HUES48 (cell line): ENCODE measurements at regions not wholly inside any gene's neighbourhood (a gene's known extent, or its start where the extent isn't known, plus 50 kb on each side); places are given as distances from the start of the nearest gene placed in this dataset.
"Not testable (repeated sequence)": the region's sequence is repeated elsewhere in the genome, so short reads cannot be mapped to it uniquely, and the experiment has no call there.

Experiments used
- H3K27ac ChIP-seq: one replicate; pipeline ENCODE4 v1.7.0; 2013; ENCODE audit warnings: low read depth, low read length, inconsistent platforms
- H3K27me3 ChIP-seq: 2 replicates; pipeline ENCODE4 v1.6.1; 2013; ENCODE audit warnings: mild to moderate bottlenecking, low read length; ENCODE audit not compliant: control insufficient read depth, insufficient read depth
- H3K36me3 ChIP-seq: 2 replicates; pipeline ENCODE4 v1.6.1; 2013; ENCODE audit warnings: low read length; ENCODE audit not compliant: control insufficient read depth, insufficient read depth
- H3K4me1 ChIP-seq: 2 replicates; pipeline ENCODE4 v1.6.1; 2013; ENCODE audit warnings: mild to moderate bottlenecking, low read length; ENCODE audit not compliant: control insufficient read depth, insufficient read depth
- H3K4me3 ChIP-seq: 2 replicates; pipeline ENCODE4 v1.5.1; 2013; ENCODE audit warnings: mild to moderate bottlenecking, low read depth, low read length
- H3K9ac ChIP-seq: 2 replicates; pipeline ENCODE4 v1.6.1; 2013; ENCODE audit warnings: mild to moderate bottlenecking, low read depth, low read length, moderate library complexity
- H3K9me3 ChIP-seq: 2 replicates; pipeline ENCODE4 v1.6.1; 2013; ENCODE audit warnings: low read length; ENCODE audit not compliant: control insufficient read depth, insufficient read depth

GRCh38 chr7:54931532-54931931 lies 87.3 kb upstream of the EGFR start:
- H3K36me3 ChIP-seq: no peaks in the 10 kb centered on the region
- H3K9ac ChIP-seq: no peak overlapping the region
- H3K4me1 ChIP-seq: peaks cover 6% of the 10 kb centered on the region
- H3K9me3 ChIP-seq: no peaks in the 10 kb centered on the region
- H3K4me3 ChIP-seq: no peak overlapping the region
- H3K27me3 ChIP-seq: peaks cover 16% of the 10 kb centered on the region
- no peak overlapping the region for H3K27ac ChIP-seq

GRCh38 chr7:54932818-54933543 lies 85.8 kb upstream of the EGFR start:
- H3K36me3 ChIP-seq: no peaks in the 10 kb centered on the region
- H3K27me3 ChIP-seq: peaks cover 16% of the 10 kb centered on the region
- H3K4me1 ChIP-seq: peaks cover 6% of the 10 kb centered on the region
- no peaks in the 10 kb centered on the region for H3K9me3 ChIP-seq
- peak overlapping the region; percentile 56 for H3K9ac ChIP-seq
- peak overlapping the region; percentile 77 for H3K4me3 ChIP-seq
- H3K27ac ChIP-seq: no peak overlapping the region

GRCh38 chr7:54933643-54934042 lies 85.2 kb upstream of the EGFR start:
- Histone ChIP-seq H3K9ac (peak overlapping the region; percentile 56), H3K9me3 (no peaks in the 10 kb centered on the region), H3K27me3 (peaks cover 16% of the 10 kb centered on the region), H3K4me1 (peaks cover 6% of the 10 kb centered on the region), H3K27ac (no peak overlapping the region), H3K4me3 (peak overlapping the region; percentile 77), H3K36me3 (no peaks in the 10 kb centered on the region)

GRCh38 chr7:54940748-54941147 lies 78.1 kb upstream of the EGFR start:
- Histone ChIP-seq H3K9ac (no peak overlapping the region), H3K4me1 (no peaks in the 10 kb centered on the region), H3K9me3 (no peaks in the 10 kb centered on the region), H3K36me3 (no peaks in the 10 kb centered on the region), H3K4me3 (no peak overlapping the region), H3K27me3 (no peaks in the 10 kb centered on the region), H3K27ac (no peak overlapping the region)

- no peaks in the 10 kb centered on the region for H3K4me1 ChIP-seq
- H3K27me3 ChIP-seq: no peaks in the 10 kb centered on the region
- no peak overlapping the region for H3K27ac ChIP-seq
- no peak overlapping the region for H3K9ac ChIP-seq
- no peaks in the 10 kb centered on the region for H3K9me3 ChIP-seq
- no peak overlapping the region for H3K4me3 ChIP-seq
- no peaks in the 10 kb centered on the region for H3K36me3 ChIP-seq
Observed at GRCh38 chr7:54944179-54944578, 74.6 kb upstream of the EGFR start.

- Histone ChIP-seq H3K27me3 (no peaks in the 10 kb centered on the region), H3K4me1 (no peaks in the 10 kb centered on the region), H3K4me3 (no peak overlapping the region), H3K9me3 (no peaks in the 10 kb centered on the region), H3K9ac (no peak overlapping the region), H3K36me3 (no peaks in the 10 kb centered on the region), H3K27ac (no peak overlapping the region)
Observed at GRCh38 chr7:54946271-54946670, 72.5 kb upstream of the EGFR start.

- no peaks in the 10 kb centered on the region for H3K4me1 ChIP-seq
- H3K9ac ChIP-seq: no peak overlapping the region
- no peak overlapping the region for H3K4me3 ChIP-seq
- no peak overlapping the region for H3K27ac ChIP-seq
- no peaks in the 10 kb centered on the region for H3K36me3 ChIP-seq
- no peaks in the 10 kb centered on the region for H3K27me3 ChIP-seq
- H3K9me3 ChIP-seq: no peaks in the 10 kb centered on the region
Observed at GRCh38 chr7:54946764-54947163, 72.1 kb upstream of the EGFR start.

GRCh38 chr7:54947266-54947665 lies 71.6 kb upstream of the EGFR start:
- Histone ChIP-seq H3K36me3 (no peaks in the 10 kb centered on the region), H3K9ac (no peak overlapping the region), H3K9me3 (no peaks in the 10 kb centered on the region), H3K27me3 (no peaks in the 10 kb centered on the region), H3K27ac (no peak overlapping the region), H3K4me3 (no peak overlapping the region), H3K4me1 (no peaks in the 10 kb centered on the region)

GRCh38 chr7:54949514-54949913 lies 69.3 kb upstream of the EGFR start:
- H3K9me3 ChIP-seq, H3K4me1 ChIP-seq, H3K27ac ChIP-seq, H3K27me3 ChIP-seq, H3K36me3 ChIP-seq, H3K4me3 ChIP-seq, H3K9ac ChIP-seq: not testable (repeated sequence)

GRCh38 chr7:54955296-54955695 lies 63.5 kb upstream of the EGFR start:
- H3K4me1 ChIP-seq: no peaks in the 10 kb centered on the region
- no peak overlapping the region for H3K4me3 ChIP-seq

GRCh38 chr7:54955696-54956420 lies 63.0 kb upstream of the EGFR start:
- no peaks in the 10 kb centered on the region for H3K36me3 ChIP-seq
- no peak overlapping the region for H3K27ac ChIP-seq
- no peaks in the 10 kb centered on the region for H3K4me1 ChIP-seq
- H3K9ac ChIP-seq: no peak overlapping the region
- no peaks in the 10 kb centered on the region for H3K27me3 ChIP-seq
- H3K4me3 ChIP-seq: no peak overlapping the region
- no peaks in the 10 kb centered on the region for H3K9me3 ChIP-seq

More at GRCh38 chr7:54955296-54955695, 63.5 kb upstream of the EGFR start:
- Histone ChIP-seq H3K27ac (no peak overlapping the region), H3K9me3 (no peaks in the 10 kb centered on the region), H3K27me3 (no peaks in the 10 kb centered on the region), H3K36me3 (no peaks in the 10 kb centered on the region), H3K9ac (no peak overlapping the region)
